ENCODE measurements at regions not wholly inside any gene's neighbourhood (a gene's known extent, or its start where the extent isn't known, plus 50 kb on each side); places are given as distances from the start of the nearest gene placed in this dataset.
"Not testable (repeated sequence)": the region's sequence is repeated elsewhere in the genome, so short reads cannot be mapped to it uniquely, and the experiment has no call there.

DNA sequence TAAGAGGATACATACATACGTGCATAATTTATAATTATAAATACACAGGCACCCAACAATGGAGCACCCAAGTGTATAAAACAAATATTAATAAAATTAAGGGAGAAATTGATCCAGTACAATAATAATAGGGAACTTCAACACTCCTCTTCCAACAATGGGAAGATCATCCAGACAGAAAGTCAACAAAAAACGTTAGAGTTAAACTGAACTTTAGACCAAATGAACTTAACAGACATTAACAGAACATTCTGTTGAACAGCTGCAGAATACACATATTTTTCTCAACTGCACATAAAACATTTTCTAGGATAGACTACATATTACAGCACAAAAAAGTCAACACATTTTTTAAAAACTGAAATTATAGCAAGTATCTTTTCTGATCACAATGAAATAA lies 339.7 kb downstream of the CGGBP1 start:
- no peak for DNase-seq (ENCODE audit: low read depth)

DNA sequence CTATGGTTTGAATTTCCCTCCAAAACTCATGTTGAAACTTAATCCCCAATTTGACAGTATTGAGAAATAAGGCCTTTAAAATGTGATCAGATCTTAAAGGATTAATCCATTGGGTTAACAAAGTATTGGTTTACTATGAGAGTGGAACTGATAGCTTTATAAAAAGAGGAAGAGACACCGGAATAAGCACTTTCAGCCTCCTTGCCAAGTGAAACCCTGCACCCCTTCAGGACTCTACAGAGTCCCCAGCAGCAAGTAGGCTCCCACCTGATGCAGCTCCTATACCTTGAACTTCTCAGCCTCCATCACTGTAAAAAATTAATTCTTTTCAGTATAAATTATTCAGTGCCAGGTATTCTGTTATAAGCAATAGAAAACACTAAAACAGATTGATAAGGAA lies 348.3 kb downstream of the CGGBP1 start:
- no peak for DNase-seq (ENCODE audit: low read depth)

DNA sequence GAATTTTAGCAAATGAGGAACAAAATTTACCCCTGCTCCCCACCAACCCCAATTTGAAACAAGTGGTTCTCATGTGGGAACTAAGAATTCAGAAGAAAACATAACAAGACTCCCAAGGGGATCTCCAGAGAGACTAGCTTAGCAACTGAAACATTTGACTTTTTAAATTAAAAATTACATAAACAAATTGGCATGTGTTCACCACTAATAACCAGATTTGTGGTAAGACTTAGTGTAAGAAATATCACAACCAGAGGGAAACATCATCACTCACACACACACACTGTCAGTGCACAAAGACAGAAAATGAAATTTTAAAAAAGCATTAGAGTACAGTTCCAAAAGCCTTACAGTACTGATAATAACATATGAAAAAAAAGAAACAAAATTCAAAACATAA lies 348.8 kb downstream of the CGGBP1 start:
- DNase-seq (ENCODE audit: low read depth), result no peak

DNA sequence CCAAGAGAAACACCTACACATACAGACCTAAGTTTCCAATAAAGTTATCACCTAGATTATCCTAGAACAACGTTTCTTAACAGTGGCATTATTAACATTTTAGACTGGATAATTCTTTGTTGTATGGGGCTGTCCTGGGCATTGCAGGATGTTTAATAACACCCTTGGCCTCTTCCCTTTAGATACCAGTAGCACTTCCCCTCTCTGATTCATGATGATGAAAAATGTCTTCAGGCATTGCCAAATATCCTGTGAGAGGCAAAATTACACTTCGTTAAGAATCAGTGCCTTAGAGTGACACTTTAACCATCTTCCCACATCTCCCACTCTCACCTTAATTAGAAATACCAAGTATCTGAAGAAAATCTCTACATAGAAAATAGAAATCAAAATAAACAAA lies 352.6 kb downstream of the CGGBP1 start:
- no peak for DNase-seq (ENCODE audit: low read depth)

DNA sequence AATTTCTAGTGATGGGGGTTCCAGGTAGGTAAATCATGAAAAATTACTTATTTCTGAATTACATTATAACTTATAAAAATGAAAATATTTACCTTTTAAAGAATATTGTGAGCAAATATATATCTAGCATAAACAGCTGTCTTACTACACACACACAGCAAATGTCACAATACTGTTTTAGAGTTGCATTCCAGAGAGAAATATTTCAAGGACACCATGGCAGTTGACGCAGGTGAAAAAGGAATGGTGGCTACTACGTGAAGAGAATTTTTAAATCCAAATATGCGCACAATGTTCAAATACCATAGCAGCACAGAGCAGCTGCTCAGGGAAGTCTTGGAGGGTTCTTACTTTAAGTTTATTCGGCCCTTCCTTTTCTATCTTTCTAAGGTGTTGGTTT lies 356.2 kb downstream of the CGGBP1 start:
- DNase-seq (ENCODE audit: low read depth), result no peak

DNA sequence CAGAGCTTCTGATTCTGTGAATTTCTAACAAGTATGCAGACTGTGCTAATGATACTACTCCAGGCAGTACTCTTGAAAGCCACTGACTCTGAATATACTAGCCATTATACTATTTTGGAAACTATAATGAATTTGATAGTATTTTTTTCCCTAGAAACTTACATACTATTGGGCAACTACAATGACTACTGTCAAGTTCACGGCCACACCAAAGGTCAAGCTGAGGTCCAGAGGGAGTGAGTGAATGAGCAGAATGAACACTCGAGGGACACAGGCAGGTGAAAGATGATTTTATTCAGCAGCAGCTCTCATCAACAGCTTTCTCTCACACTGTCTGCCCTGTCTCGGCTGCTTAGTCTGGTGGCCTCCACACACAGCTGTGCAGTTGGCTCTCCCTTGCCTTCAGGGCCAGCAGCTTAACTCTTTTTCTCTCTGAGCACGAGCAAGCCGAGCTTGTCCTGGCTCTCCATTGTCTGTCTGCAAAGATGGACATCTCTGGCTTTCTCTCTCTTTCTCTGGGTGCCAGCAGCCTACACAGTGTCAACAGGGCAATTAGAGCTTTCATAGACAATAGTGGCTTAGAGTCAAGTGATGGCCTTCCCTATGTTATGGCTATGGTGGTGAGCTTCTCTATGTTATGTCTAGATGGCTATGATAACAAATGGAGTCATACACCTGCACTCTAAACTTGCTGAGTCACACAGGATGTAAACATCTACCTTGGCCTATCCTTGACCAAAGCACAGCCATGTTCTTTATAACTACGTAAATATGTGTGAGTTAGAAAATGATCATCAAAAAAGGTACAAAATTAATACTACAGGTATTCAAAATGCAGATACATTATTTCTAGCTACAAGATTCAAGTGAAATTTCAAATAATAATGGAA lies 362.4 kb downstream of the CGGBP1 start:
- DNase-seq (ENCODE audit: low read depth), result no peak

DNA sequence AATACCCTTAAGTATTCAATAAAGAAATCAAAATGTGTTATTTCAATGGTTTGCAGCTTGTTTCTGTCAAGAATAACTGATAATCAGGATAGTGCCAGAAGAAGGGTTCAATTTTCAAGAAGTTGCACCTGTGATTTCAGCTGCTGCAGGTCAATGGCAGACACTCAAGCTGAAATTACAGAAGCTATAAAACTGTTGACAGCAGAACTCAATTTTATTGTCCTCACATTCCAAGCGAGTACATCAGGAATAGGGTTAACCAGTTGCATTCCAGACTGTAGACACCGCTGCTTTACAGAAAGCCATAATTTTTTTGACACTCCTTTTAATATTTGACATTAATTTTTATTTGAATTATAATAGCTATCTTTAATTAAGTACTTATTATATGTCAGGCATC lies 364.1 kb downstream of the CGGBP1 start:
- DNase-seq (ENCODE audit: low read depth), result no peak

DNA sequence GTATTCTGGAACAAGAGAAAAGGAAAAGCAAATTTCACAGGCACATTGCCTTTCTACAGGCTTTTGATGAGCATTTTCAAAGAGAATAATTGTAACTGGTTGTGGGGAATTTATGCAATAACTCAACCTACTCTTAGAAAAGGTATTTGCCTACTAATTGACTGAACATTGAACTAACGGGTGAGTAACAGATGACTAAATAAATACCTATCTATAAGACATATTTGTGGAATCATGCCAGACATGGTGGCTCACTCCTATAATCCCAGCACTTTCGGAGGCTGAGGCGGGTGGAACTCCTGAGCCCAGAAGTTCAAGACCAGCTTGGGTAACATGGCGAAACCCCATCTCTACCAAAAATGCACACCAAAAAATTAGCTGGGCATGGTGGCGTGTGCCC lies 367.7 kb downstream of the CGGBP1 start:
- DNase-seq (ENCODE audit: low read depth), result no peak

DNA sequence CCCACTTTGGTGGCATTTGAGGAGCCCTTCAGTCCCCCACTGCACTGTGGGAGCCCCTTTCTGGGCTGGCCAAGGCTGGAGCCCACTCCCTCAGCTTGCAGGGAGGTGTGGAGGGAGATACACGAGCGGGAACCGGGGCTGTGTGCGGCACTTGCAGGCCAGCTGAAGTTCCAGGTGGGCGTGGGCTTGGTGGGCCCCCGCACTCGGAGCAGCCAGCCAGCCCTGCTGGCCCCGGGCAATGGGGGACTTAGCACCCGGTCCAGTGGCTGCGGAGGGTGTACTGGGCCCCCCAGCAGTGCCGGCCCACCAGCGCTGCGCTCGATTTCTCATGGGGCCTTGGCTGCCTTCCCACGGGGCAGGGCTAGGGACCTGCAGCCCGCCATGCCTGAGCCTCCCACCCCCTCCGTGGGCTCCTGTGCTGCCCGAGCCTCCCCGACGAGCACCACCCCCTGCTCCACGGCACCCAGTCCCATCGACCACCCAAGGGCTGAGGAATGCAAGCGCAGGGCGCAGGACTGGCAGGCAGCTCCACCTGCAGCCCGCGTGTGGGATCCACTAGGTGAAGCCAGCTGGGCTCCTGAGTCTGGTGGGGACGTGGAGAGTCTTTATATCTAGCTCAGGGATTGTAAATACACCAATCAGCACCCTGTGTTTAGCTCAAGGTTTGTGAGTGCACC lies 379.7 kb downstream of the CGGBP1 start:
- DNase-seq (ENCODE audit: low read depth), result not testable (repeated sequence)

DNA sequence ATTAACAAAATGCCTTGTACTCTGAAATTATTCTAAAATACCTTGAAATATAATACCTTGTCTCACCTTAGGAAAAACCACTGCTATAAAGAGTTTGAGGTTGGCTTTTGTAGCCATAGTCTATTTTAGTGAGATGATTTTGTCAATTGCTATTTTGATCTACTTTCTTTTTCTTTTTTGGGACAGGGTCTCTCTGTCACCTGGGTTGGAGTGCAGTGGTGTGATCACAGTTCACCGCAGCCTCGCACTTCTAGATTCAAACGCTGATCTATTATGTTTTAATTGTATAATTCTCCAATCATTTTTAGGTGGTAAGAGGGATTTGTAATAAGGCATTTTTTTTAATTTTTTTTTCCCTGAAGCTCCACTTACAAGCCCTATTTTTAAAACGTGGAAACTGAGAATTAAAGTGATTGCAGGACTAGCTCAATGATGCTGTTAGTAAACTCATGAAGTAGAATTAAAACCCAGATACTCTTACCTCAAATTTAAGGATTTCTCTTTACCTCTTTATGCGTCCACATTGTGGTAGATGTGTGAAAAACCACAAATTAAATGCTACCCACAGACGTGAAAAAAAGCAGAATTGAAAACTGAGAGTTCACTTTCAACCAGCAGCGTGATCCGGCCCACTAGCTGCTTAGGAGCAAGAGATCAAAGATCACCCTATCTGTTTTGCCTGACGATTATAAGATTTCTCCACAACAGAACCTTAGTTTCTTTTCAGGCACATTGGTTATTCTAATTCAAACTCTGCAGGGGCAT lies 384.2 kb downstream of the CGGBP1 start:
- no peak for DNase-seq (ENCODE audit: low read depth)

DNA sequence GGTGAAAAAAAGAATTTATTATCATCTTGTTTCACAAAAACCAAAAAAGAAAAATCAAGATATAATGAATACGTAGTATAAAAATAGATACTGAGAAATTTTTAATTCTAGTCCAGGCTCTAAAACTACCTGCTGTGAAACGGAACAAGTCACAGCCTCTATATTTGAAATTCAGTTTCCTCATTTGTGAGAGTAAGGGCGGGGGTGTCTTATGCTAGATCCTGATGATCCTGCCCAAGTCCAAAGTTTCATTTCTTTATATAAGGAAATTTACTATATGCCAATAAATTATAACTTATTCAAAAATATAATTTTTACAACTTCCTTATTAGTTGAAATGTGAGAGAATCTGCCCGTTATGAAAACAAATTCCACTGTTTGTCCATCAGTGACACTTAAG lies 385.7 kb downstream of the CGGBP1 start:
- no peak for DNase-seq (ENCODE audit: low read depth)

DNA sequence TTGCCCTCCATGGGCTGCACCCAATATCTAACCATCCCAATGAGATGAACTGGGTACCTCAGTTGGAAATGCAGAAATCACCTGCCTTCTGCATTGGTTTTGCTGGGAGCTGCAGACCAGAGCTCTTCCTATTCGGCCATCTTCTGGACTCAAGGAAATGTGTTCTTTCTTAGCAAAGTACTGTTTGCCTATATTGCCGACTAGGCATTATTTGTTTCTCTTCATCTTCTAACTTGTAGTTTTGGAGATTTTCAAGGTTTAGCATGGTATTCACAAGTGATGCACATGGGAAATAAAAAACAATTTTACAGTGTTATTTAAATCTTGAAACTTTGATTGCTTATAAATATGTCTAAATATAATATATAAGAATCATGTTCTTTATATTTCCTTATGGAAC lies 377.8 kb upstream of the POU1F1 start:
- no peak for DNase-seq (ENCODE audit: low read depth)

DNA sequence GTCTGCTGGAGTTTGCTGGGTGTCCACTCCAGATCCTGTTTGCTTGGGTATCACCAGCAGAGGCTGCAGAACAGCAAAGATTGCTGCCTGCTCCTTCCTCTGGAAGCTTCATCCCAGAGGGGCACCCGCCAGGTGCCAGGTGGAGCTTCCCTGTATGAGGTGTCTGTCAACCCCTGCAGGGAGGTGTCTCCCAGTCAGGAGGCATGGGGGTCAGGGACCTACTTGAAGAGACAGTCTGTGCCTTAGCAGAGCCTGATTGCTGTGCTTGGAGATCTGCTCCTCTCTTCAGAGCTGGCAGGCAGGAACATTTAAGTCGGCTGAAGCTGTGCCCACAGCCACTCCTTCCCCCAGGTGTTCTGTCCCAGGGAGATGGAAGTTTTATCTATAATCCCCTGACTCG lies 376.8 kb upstream of the POU1F1 start:
- DNase-seq (ENCODE audit: low read depth), result not testable (repeated sequence)

DNA sequence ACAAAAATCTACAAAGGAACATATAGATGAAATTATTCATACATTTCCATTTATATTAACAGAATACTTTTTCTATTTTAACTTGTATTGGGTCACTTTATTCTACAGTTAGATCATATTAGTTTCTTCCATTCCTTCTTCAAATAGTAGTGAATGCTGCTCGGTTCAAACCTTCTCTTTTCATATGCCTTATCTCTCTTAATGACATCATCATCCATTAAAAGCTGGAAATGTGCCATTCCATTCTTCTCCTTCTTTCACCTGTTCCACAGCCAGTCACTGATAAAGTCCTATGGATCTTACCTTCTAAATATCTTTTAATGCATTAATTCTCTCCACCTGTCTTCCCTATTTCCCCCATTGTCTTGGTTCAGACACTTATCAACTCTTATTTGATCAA lies 358.0 kb upstream of the POU1F1 start:
- DNase-seq (ENCODE audit: low read depth), result no peak

DNA sequence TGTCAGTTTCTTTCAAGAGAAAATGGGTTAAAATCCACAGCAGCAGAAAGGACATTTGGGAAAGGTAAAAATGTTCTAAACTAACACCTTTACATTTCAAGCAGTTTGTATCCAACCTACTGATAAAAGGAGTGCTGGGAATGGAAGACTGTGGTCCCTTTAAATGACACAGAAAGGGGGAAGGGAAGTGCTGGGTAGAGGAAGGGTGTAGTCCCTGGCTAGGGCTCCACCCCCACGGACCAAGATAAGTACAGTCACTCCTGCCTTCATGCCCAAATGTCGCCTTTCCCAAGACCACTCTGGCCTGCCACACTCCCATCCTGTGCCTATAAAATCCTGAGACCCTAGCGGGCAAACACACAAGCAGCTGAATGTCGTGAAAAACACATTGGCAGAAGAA lies 350.9 kb upstream of the POU1F1 start:
- no peak for DNase-seq (ENCODE audit: low read depth)

DNA sequence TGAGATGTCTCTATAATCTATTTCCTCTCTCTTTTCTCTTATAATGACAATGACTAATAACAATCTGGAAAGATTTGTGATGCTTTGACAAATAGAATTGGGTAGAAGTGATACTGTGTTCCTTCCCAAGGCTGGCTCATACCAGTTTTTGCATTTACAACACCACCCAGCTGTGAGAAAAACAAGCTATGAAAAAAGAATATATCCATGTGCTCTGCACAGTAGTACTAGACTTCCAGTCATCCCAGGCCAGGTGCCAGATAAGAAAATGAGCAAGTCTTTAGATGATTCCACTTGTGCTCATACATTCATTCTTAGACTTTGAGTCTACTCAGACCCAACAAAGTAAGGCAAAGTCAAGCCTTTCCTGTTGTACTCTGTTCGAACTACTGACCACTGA lies 350.2 kb upstream of the POU1F1 start:
- no peak for DNase-seq (ENCODE audit: low read depth)

DNA sequence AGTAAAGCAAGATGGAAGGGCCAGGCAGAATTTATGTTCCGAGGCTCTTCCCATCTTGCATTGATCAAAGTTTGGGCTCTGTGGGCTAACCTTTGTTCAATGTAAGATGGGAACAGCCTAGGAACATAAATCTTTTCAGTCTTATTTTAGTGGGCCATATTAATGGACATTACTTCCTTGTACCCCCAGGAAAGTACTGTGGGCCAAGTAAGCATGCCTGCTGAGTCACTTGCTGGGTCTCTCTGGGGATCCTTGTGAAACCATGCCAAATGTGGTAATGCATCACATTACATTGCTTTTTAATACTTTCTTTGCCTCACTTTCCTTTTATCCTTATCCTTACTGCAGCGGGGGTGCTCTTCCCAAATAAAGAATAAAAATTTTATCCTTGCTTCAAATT lies 349.5 kb upstream of the POU1F1 start:
- DNase-seq (ENCODE audit: low read depth), result no peak

DNA sequence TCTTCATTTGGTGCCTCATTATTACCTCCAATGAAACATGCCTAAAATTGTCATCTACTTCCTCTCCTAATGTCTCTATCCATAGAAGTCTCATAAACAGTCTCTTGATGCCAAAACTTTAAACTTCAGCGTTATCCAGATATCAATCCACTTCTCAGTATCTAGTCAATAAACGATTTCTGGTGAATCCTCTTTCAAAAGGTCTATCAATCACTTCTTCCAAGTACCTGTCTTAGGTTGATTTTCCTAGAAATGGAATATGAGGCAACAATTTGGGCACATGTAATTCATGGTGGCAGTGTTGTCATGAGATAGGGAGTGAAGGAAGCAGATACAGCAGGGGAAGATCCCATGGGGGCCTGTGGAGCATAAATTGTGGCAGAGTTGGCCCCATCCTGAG lies 348.5 kb upstream of the POU1F1 start:
- no peak for DNase-seq (ENCODE audit: low read depth)

DNA sequence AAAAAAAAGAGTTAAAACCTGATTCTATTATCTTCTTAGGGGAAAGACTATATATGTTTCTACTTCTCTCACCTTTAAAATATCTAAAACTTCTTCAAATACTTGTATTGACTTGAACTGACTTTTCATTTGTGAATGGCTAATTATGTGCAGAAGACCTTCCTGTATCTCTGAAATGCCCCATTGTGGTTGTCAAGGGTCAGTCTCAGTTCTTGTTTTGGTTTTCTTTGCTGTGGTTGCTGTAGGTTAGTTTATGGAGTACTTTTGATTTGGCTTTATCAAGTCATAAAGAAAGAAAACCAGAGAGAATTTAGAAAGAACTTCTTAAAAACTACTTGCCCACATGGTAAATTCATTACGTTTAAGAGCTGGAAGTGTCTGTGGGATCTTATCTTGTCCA lies 345.3 kb upstream of the POU1F1 start:
- DNase-seq (ENCODE audit: low read depth), result no peak

DNA sequence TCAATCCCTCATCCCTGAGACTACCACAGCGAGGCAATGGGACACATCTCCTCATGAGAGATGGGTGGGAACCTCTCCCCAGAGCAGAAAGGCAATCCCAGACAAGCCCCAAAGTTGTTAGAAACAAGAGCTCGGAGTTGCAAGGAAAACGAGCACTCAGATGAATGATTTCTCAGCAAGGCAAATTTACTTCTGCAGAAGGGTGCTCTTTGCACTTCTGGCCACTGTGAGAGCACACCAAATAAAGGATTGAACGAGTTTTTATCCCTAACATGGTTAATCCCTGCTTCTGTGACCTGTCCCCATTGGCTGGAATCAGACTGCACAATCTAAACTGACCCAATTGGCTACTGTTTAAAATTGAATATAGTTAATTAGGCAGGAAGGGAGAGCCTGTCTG lies 339.1 kb upstream of the POU1F1 start:
- DNase-seq (ENCODE audit: low read depth), result no peak

DNA sequence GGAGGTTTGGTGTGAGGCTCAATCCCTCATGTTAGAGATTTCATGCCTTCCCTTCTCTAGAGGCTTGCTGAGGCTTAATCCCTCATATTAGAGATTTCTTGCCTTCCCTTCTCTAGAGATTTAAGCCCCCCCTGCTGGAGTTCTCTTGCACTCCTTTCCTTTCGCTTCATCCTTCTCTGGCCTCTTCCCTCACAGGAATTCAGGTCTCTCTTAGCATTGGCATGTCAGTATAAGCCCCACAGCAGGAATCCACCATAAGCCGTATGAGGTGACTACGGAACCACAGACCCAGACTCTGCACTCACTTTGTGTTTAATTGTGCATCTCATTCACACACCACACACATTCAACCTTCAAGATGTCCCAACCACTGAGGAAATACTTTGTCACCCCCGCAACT lies 338.6 kb upstream of the POU1F1 start:
- no peak for DNase-seq (ENCODE audit: low read depth)

DNA sequence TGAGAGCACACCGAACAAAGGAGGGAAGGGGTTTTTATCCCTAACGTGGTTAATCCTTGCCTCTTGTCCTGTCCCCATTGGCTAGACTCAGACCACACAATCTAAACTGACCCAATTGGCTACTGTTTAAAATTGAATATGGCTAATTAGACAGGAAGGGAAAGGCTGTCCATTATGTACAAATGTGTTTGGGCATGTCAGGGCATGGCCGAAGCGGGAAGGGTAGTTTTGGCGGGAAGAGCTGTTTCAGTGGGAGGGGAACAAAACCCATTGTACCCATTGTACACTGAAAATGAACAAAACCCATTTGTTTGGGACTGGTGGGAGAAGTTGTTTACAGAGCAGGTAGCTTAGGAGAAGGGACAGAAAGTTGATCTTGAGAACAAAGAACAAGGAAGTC lies 330.9 kb upstream of the POU1F1 start:
- DNase-seq (ENCODE audit: low read depth), result no peak

DNA sequence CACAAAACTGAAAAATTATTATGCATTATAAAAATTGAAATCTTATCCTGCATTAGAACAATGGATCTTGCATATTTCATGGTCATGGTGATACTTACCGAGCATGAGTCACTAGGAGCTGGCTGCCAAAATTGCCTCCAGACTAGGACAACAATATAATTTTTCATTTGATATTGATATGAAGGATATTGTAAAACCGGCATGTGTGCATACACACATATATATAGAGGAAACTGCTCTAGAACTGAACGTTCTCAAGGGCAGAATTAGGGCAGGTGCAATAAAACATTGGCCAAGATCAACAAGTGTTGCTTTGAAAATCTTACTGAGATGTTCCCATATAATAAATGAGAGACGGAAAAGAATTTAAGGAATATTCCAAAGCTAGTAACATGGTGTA lies 319.4 kb upstream of the POU1F1 start:
- no peak for DNase-seq (ENCODE audit: low read depth)

All from amniotic epithelial cell (primary cell).